SK-N-SH (cell line): ENCODE measurements at regions not wholly inside any gene's neighbourhood (a gene's known extent, or its start where the extent isn't known, plus 50 kb on each side); places are given as distances from the start of the nearest gene placed in this dataset.

Experiments used
- EZH2phosphoT487 ChIP-seq: fragments of 200-600 bp; sonication (generic); IDR thresholded peaks from 2 replicates; pipeline ENCODE4 v1.6.1; 2017; ENCODE audit warnings: low read depth, mixed run types, mild to moderate bottlenecking, antibody characterized with exemption, moderate library complexity, borderline replicate concordance
- TAF1 ChIP-seq: IDR thresholded peaks from 2 replicates; pipeline ENCODE4 v1.6.1; 2012; ENCODE audit warnings: low read depth, mild to moderate bottlenecking, low read length, moderate library complexity, borderline replicate concordance
- TF ChIP-seq, protein P1 (sequence below): fragments of 200-600 bp; sonication (generic); IDR thresholded peaks from 2 replicates; pipeline ENCODE4 v1.6.1; 2017; ENCODE audit warnings: antibody characterized with exemption, mild to moderate bottlenecking, moderate library complexity

DNA sequence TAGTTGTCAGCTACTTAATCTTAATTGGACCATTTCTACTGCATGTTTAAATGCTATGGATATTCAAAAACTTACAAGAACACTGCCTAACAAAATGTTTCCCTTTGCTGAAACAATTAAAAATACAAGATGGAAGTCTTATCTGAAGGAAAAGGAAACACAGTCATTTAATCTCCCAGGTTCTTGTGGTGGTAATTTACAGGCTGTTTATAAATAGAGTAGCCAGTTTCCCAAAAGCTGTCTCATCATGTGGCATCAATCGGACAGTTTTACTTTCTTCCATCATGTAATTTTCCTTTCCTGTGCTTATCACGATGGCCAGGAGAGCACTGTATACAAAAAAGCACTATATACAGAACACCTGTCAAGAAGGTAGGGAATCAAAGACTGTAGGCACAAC lies 368.1 kb downstream of the ZEB2 start:
- TF ChIP-seq TAF1 (no peak), EZH2phosphoT487 (no peak)
- TF ChIP-seq, protein P1, sequence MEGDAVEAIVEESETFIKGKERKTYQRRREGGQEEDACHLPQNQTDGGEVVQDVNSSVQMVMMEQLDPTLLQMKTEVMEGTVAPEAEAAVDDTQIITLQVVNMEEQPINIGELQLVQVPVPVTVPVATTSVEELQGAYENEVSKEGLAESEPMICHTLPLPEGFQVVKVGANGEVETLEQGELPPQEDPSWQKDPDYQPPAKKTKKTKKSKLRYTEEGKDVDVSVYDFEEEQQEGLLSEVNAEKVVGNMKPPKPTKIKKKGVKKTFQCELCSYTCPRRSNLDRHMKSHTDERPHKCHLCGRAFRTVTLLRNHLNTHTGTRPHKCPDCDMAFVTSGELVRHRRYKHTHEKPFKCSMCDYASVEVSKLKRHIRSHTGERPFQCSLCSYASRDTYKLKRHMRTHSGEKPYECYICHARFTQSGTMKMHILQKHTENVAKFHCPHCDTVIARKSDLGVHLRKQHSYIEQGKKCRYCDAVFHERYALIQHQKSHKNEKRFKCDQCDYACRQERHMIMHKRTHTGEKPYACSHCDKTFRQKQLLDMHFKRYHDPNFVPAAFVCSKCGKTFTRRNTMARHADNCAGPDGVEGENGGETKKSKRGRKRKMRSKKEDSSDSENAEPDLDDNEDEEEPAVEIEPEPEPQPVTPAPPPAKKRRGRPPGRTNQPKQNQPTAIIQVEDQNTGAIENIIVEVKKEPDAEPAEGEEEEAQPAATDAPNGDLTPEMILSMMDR, result no peak
